Muscle of leg (tissue), 3 donors: ENCODE measurements at regions not wholly inside any gene's neighbourhood (a gene's known extent, or its start where the extent isn't known, plus 50 kb on each side); places are given as distances from the start of the nearest gene placed in this dataset.

Experiments
- DNase-seq: peaks from one replicate; pipeline ENCODE4 v3.0.0; 2013
- H3K27ac ChIP-seq: one replicate; pipeline ENCODE4 v1.5.1; 2013; ENCODE audit warnings: mild to moderate bottlenecking, low read length, control low read depth
- H3K27me3 ChIP-seq: one replicate; pipeline ENCODE4 v1.6.1; 2013; ENCODE audit warnings: low read length; ENCODE audit not compliant: control insufficient read depth, insufficient read depth
- H3K36me3 ChIP-seq: one replicate; pipeline ENCODE4 v1.6.1; 2013; ENCODE audit warnings: low read length; ENCODE audit not compliant: control insufficient read depth, insufficient read depth
- H3K4me1 ChIP-seq: one replicate; pipeline ENCODE4 v1.6.1; 2013; ENCODE audit warnings: low read length; ENCODE audit not compliant: control insufficient read depth, insufficient read depth
- H3K4me3 ChIP-seq: one replicate; pipeline ENCODE4 v1.5.1; 2013; ENCODE audit warnings: low read length, control low read depth
- H3K9me3 ChIP-seq: replicated peaks from 2 replicates; pipeline ENCODE4 v1.6.1; 2013; ENCODE audit warnings: low read depth, low read length; ENCODE audit not compliant: control insufficient read depth
- WGBS: methylation state at CpG from one replicate; pipeline ENCODE4 v1.1.5; 2013; ENCODE audit warnings: missing lambda C conversion rate; ENCODE audit not compliant: insufficient coverage; 5-methylcytosine and 5-hydroxymethylcytosine counted together

DNA sequence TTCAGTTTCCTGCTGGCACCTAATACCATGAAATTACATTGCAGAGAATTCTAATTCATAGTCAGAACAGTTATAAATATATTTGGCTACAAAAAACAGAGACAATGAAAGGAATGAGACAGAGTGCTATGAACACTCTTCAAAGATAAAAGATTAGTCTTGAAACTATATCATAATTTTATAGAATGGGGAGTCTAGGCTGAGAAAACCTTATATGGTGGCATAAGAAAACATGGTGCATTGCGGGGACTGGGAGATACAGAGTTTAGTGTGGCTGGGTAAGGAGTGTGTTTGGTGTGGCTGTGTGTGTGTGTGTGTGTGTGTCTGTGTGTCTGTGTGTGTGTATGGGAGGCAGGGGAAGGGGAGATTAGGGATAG, 64.5 kb upstream of the CTLA4 start:
- Histone ChIP-seq H3K4me3 (no peak overlapping the region), H3K4me1 (peaks cover 13% of the 10 kb centered on the region), H3K9me3 (peaks cover 8% of the 10 kb centered on the region), H3K27ac (no peak overlapping the region), H3K27me3 (no peaks in the 10 kb centered on the region), H3K36me3 (no peaks in the 10 kb centered on the region)
- WGBS, result 100% methylated on average over 1 of the region's 1 CpG
- DNase-seq, result no peak

DNA sequence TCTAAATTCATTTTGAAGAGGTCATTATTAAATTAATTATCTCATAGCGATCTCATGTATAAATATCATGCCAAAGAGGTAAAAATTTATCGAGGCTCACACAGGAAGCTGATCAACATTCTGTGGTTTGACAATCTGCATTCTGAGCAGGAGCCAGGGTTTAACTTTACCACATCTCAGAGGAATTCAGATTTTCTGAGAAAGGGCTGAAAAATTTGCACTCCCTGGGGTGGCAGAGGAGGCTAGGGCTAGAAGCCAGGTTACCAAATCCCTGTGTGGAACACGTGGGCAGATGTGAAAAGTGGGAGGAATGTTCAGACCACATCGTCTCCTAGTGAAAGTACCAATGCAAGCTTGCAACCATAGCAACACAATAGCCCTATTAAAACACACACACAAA, 63.5 kb upstream of the CTLA4 start:
- H3K27ac ChIP-seq, result no peak overlapping the region
- peak; percentile 68 for DNase-seq
- no CpG with 5 or more reads among the region's 4 CpGs for WGBS
- no peak overlapping the region for H3K4me3 ChIP-seq
- H3K36me3 ChIP-seq, result no peaks in the 10 kb centered on the region
- peaks cover 8% of the 10 kb centered on the region for H3K9me3 ChIP-seq
- peaks cover 11% of the 10 kb centered on the region for H3K4me1 ChIP-seq
- H3K27me3 ChIP-seq, result no peaks in the 10 kb centered on the region

DNA sequence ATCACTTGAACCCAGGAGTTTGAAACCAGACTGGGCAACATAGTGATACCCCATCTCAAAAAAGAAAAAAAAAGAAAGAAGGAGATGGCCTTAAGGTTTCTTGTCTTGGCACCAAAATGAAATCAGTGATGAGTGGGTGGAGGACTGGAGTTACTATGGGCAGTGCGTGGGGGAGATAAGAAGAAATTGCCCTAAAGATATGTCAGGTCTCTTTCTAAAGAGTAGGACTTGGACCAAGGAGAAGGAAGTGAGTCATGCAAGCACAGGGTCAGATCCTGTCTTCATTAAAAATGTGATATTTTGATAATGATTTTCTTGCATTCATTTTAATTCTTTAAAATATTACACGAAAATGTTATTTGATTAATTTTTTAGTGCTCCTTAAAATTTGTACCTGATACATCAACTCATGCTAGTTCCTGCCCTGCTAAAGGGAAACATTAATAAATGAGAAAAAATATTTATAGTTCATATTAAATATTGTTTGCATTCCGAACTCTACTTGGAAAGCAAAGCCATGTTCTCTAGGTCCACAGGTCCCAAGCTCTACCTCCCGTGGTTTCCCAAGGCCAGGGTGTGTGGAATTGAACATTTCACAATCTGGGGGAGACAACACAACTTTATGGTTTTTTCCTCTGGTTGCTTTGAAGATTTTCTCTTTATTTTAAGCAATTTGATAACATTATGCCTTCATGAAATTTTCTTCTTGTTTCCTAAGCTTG, 62.6 kb upstream of the CTLA4 start:
- 100% methylated on average over 1 of the region's 4 CpGs for WGBS
- Histone ChIP-seq H3K4me1 (peaks cover 11% of the 10 kb centered on the region), H3K36me3 (no peaks in the 10 kb centered on the region), H3K27ac (no peak overlapping the region), H3K4me3 (no peak overlapping the region), H3K9me3 (peaks cover 8% of the 10 kb centered on the region), H3K27me3 (no peaks in the 10 kb centered on the region)
- no peak for DNase-seq

DNA sequence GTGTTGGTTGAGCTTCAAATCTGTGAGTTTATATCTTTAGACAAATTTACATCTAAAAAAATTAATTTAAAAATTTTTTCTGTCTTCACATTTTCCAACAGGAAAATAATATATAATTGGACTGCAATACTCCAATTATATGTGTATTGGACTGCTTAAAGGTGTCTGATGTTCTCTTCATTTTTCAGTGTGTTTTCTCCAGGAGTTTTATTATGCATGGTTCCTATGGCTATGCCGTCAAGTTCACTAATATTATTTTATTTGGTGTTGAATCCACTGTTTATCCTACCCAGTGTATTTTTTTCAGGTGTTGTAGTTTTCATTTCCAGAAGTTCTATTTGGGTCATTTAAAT, 62.1 kb upstream of the CTLA4 start:
- H3K9me3 ChIP-seq, result peaks cover 8% of the 10 kb centered on the region
- no peaks in the 10 kb centered on the region for H3K36me3 ChIP-seq
- no peaks in the 10 kb centered on the region for H3K27me3 ChIP-seq
- DNase-seq, result no peak
- no peak overlapping the region for H3K27ac ChIP-seq
- peaks cover 14% of the 10 kb centered on the region for H3K4me1 ChIP-seq
- H3K4me3 ChIP-seq, result no peak overlapping the region
- WGBS, result no CpG with 5 or more reads among the region's 1 CpG

DNA sequence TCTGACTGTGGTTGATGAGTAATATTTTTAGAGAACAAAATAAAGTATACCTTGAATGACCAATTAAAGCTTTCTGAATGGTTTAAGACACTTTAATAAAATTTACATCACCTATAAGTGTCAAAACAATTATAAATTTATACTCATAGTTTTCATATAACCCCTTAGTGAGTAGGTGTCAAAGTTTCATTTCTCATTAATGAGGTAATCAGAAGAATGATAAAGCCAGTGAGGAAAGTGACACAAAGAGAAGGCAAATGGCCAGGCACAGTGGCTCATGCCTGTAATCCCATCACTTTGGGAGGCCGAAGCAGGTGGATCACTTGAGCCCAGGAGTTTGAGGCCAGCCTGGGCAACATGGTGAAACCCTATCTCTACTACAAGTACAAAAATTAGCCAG, 60.8 kb upstream of the CTLA4 start:
- Histone ChIP-seq H3K27me3 (no peaks in the 10 kb centered on the region), H3K4me1 (peaks cover 17% of the 10 kb centered on the region), H3K4me3 (no peak overlapping the region), H3K9me3 (peaks cover 8% of the 10 kb centered on the region), H3K36me3 (no peaks in the 10 kb centered on the region), H3K27ac (no peak overlapping the region)
- no CpG with 5 or more reads among the region's 1 CpG for WGBS
- DNase-seq, result no peak

DNA sequence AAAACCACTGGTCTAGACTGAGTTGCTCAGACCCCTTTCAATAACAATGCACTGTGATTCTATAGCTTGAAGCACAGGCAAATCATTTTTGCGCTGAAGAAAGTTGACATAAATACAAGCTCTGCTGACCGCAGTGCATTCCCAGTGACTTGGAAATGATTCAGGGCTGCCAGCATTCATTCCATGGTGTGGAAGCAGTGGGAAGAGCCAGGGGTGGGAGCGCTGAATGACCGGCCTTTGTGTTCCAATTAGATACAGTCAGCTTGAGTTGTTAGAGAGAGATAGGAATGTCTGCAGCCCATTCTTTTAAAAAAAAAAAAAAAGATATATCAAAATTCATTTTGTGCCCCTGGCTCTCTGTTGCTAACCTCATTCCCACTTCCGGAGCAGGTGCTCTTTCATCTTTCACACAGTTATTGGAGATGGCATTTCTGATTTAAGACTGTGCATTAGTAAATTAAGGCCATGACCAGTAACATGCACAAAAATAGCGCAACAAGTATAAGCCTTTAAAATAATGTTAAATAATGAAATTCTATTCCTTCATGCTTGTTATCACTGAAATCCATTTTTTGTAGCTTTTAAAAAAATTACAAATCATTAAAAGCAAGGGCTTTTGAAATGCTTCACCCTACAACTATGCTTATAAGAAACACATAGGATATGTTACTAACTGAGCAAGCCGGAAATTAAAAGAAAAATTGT, 59.4 kb upstream of the CTLA4 start:
- Histone ChIP-seq H3K9me3 (peaks cover 8% of the 10 kb centered on the region), H3K4me1 (peaks cover 17% of the 10 kb centered on the region), H3K4me3 (no peak overlapping the region), H3K27ac (peak overlapping the region; percentile 65), H3K36me3 (no peaks in the 10 kb centered on the region), H3K27me3 (no peaks in the 10 kb centered on the region)
- WGBS, result 39% methylated on average over 2 of the region's 7 CpGs
- DNase-seq, result peak; percentile 90

DNA sequence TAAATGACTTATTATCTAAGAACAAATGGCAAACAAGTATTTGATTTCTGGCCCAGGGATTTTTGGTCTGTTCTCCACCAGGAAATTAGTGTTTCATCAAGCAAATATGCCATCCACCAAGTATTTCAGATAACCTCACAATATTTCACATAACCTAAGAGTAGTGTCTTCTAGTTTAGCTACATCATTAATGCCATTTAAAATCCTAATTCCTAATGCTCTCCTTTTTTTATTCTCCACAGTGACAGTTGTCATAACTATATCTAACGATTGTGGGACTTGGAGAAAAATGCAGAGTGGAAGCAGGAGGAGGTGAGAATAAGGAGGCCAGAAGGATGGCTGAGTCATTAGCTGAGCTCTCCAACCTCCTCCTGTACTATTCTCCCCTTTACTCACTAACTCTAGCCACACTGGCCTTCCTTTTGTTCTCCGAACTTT, 58.5 kb upstream of the CTLA4 start:
- no peak for DNase-seq
- Histone ChIP-seq H3K4me3 (no peak overlapping the region), H3K9me3 (peaks cover 8% of the 10 kb centered on the region), H3K4me1 (peaks cover 12% of the 10 kb centered on the region), H3K36me3 (no peaks in the 10 kb centered on the region), H3K27ac (no peak overlapping the region), H3K27me3 (no peaks in the 10 kb centered on the region)
- WGBS, result 94% methylated on average over 1 of the region's 2 CpGs

DNA sequence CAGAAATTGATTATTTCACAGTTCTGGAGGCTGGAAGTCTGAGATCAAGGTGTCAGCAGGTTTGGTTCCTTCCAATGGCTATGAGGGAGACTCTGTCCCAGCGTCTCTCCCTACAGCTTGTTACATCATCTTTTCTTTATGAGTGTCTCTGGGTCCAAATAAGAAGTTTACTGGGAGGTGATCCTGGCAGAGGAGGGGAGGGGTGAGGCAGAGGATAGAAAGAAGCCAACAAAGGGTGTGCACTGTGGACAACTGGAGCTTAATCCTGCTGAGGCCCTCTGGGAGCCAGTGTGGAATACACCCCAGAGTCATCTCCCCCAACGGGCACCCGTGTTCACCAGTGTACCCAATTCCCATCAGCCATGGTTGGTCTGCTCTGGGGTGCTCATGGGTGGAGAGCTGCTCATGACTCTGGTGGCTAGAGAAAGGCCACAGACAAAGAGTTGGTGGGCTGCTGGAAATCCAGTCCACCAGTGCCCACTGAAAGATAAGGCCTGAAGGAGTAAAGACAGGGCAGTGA, 57.5 kb upstream of the CTLA4 start:
- Histone ChIP-seq H3K27ac (no peak overlapping the region), H3K9me3 (peaks cover 4% of the 10 kb centered on the region), H3K36me3 (no peaks in the 10 kb centered on the region), H3K4me1 (peaks cover 16% of the 10 kb centered on the region), H3K27me3 (no peaks in the 10 kb centered on the region), H3K4me3 (no peak overlapping the region)
- no peak for DNase-seq
- WGBS, result no CpG with 5 or more reads among the region's 3 CpGs

DNA sequence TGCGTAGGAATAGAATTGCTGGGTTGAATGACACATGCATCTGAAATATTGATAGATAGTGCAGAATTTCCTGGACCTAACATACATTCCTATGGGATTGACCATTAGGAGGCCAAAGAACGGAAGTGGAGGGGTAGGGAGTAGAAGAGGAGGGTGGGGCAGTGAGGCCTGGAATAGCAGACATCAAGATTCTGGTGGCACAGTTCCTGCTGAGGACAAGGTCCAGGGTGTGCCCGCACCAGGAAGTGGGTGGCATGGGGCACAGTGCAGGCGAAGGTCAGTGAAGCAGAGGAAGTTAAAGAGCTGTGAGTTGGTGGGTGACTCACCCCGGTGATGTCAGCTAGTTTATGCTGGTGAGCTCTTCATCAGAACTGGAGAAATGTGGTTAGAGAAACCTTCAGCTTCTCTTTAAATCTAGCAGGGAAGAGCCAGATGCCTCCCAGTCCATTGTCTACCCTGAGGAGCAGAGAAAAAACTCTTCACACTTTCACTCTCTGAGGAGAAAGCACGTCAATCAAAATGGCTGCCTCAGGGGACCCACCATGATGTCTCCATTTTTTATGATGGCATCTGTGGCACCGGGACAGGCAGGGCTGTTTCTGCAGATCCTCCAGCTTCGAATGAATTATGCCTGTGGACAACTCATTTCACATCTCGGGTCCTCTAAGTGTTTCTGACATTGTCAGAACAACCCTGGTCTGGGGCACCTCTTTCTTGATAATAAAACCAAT, 55.9 kb upstream of the CTLA4 start:
- no peak overlapping the region for H3K27ac ChIP-seq
- H3K27me3 ChIP-seq, result no peaks in the 10 kb centered on the region
- H3K9me3 ChIP-seq, result no peaks in the 10 kb centered on the region
- H3K4me1 ChIP-seq, result peaks cover 20% of the 10 kb centered on the region
- H3K36me3 ChIP-seq, result no peaks in the 10 kb centered on the region
- H3K4me3 ChIP-seq, result no peak overlapping the region
- peak; percentile 70 for DNase-seq
- WGBS, result 76% methylated on average over 5 of the region's 9 CpGs
